OCI-LY3 (cell line): ENCODE measurements at regions not wholly inside any gene's neighbourhood (a gene's known extent, or its start where the extent isn't known, plus 50 kb on each side); places are given as distances from the start of the nearest gene placed in this dataset.
A peak's percentile ranks its signal among the peaks of the same experiment; 100 is the strongest.

Experiments used
- H2AFZ ChIP-seq: fragments of 200-600, 300-600 bp; shearing (Covaris generic); 2 replicates; pipeline ENCODE4 v1.6.0; 2014; ENCODE audit warnings: antibody characterized with exemption, low read depth, low read length
- H3K27ac ChIP-seq: fragments of 200-600, 300-600 bp; sonication (generic); 2 replicates; pipeline ENCODE4 v1.5.1; 2014; ENCODE audit warnings: mild to moderate bottlenecking, low read length, moderate library complexity, mixed read lengths
- H3K27me3 ChIP-seq: fragments of 200-600, 300-600 bp; sonication (generic); 2 replicates; pipeline ENCODE4 v1.6.1; 2014; ENCODE audit warnings: low read depth, low read length, mixed read lengths
- H3K36me3 ChIP-seq: fragments of 200-600, 300-600 bp; sonication (generic); replicated peaks from 2 replicates; pipeline ENCODE3; 2014; ENCODE audit warnings: low read depth, low read length, mixed read lengths
- H3K4me1 ChIP-seq: fragments of 300-600, 200-600 bp; sonication (generic); 2 replicates; pipeline ENCODE4 v1.6.1; 2014; ENCODE audit warnings: low read length, mixed read lengths
- H3K4me2 ChIP-seq: fragments of 200-600, 300-600 bp; sonication (generic); 2 replicates; pipeline ENCODE4 v1.6.1; 2014; ENCODE audit warnings: low read length, mixed read lengths
- H3K4me3 ChIP-seq: fragments of 300-600, 200-600 bp; sonication (generic); 2 replicates; pipeline ENCODE4 v1.5.1; 2014; ENCODE audit warnings: antibody characterized with exemption, mild to moderate bottlenecking, low read length, moderate library complexity
- H3K79me2 ChIP-seq: fragments of 300-600, 200-600 bp; shearing (Covaris generic); 2 replicates; pipeline ENCODE4 v1.6.1; 2014; ENCODE audit warnings: mild to moderate bottlenecking, low read length, mixed read lengths
- H3K9ac ChIP-seq: fragments of 300-600, 200-600 bp; shearing (Covaris generic); 2 replicates; pipeline ENCODE4 v1.6.0; 2014; ENCODE audit warnings: mild to moderate bottlenecking, low read length, moderate library complexity
- H3K9me3 ChIP-seq: fragments of 200-600, 300-600 bp; shearing (Covaris generic); 2 replicates; pipeline ENCODE4 v1.6.1; 2014; ENCODE audit warnings: low read length, mixed read lengths; ENCODE audit not compliant: insufficient read depth
- H4K20me1 ChIP-seq: fragments of 200-600, 300-600 bp; sonication (generic); 2 replicates; pipeline ENCODE4 v1.6.1; 2016; ENCODE audit warnings: low read length, mixed read lengths; ENCODE audit not compliant: insufficient read depth
- CTCF ChIP-seq: fragments of 200-600, 300-600 bp; sonication (generic); IDR thresholded peaks from 2 replicates; pipeline ENCODE4 v1.5.1; 2014; ENCODE audit warnings: antibody characterized with exemption, low read length, low read depth
- EZH2phosphoT487 ChIP-seq: fragments of 200-600 bp; shearing (Covaris generic); IDR thresholded peaks from 2 replicates; pipeline ENCODE4 v1.6.1; 2018; ENCODE audit warnings: antibody characterized with exemption, mixed run types, low read depth

GRCh38 chr2:53286345-53286744, 481.3 kb upstream of the CHAC2 start:
- Histone ChIP-seq H2AFZ (no peak overlapping the region), H3K4me1 (no peaks in the 10 kb centered on the region), H3K4me2 (no peak overlapping the region), H4K20me1 (no peaks in the 10 kb centered on the region), H3K4me3 (no peak overlapping the region), H3K27me3 (no peaks in the 10 kb centered on the region), H3K27ac (no peak overlapping the region), H3K9ac (no peak overlapping the region), H3K79me2 (no peaks in the 10 kb centered on the region), H3K36me3 (no peaks in the 10 kb centered on the region), H3K9me3 (no peaks in the 10 kb centered on the region)
- no peak for TF ChIP-seq CTCF
- no peak for TF ChIP-seq EZH2phosphoT487

GRCh38 chr2:53275743-53276142, 491.9 kb upstream of the CHAC2 start:
- Histone ChIP-seq H2AFZ (no peak overlapping the region), H3K79me2 (no peaks in the 10 kb centered on the region), H3K4me2 (no peak overlapping the region), H3K9me3 (no peaks in the 10 kb centered on the region), H4K20me1 (no peaks in the 10 kb centered on the region), H3K4me3 (no peak overlapping the region), H3K36me3 (no peaks in the 10 kb centered on the region), H3K27ac (no peak overlapping the region), H3K27me3 (no peaks in the 10 kb centered on the region), H3K4me1 (no peaks in the 10 kb centered on the region), H3K9ac (no peak overlapping the region)
- TF ChIP-seq EZH2phosphoT487 (no peak), CTCF (no peak)

GRCh38 chr2:53268626-53269025, 499.0 kb upstream of the CHAC2 start:
- Histone ChIP-seq H3K4me2 (no peak overlapping the region), H3K9me3 (no peaks in the 10 kb centered on the region), H3K36me3 (no peaks in the 10 kb centered on the region), H2AFZ (no peak overlapping the region), H3K27me3 (no peaks in the 10 kb centered on the region), H3K4me1 (no peaks in the 10 kb centered on the region), H3K79me2 (no peaks in the 10 kb centered on the region), H3K9ac (no peak overlapping the region), H3K4me3 (no peak overlapping the region), H3K27ac (no peak overlapping the region), H4K20me1 (no peaks in the 10 kb centered on the region)
- TF ChIP-seq CTCF (no peak), EZH2phosphoT487 (no peak)

- Histone ChIP-seq H2AFZ (no peak overlapping the region; the same call in 1 of the 2 replicates), H3K27me3 (no peaks in the 10 kb centered on the region), H3K4me3 (no peak overlapping the region), H3K9me3 (no peaks in the 10 kb centered on the region), H4K20me1 (no peaks in the 10 kb centered on the region), H3K4me2 (no peak overlapping the region), H3K79me2 (no peaks in the 10 kb centered on the region), H3K27ac (no peak overlapping the region), H3K9ac (no peak overlapping the region), H3K4me1 (no peaks in the 10 kb centered on the region), H3K36me3 (no peaks in the 10 kb centered on the region)
- TF ChIP-seq EZH2phosphoT487 (no peak), CTCF (0 out of 2 replicates have a peak, but pooled peaks have one; percentile 18)
These were observed 499.5 kb upstream of the CHAC2 start for GRCh38 chr2:53268086-53268485.
